ENCODE measurements at regions not wholly inside any gene's neighbourhood (a gene's known extent, or its start where the extent isn't known, plus 50 kb on each side); places are given as distances from the start of the nearest gene placed in this dataset.

DNA sequence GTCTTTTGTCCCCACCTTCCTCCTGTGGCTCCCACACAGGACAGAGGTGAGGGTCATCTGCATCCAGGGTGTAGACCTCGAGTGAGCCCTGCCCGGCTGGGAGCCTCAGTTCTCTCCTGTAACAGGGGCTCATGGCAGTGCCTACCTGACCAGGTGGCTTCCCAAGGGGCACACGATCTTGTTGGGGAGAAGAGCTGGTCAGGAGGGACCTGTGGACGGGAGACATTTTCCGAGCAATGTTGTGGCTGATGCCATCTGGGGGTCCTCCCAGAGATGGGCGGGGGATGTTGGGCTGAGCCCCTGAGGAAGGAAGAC is 51.9 kb downstream of the CEBPB start:
- in situ Hi-C loops (cut with MboI; ENCODE audit: low sequenced_read_pairs): no loop called here

DNA sequence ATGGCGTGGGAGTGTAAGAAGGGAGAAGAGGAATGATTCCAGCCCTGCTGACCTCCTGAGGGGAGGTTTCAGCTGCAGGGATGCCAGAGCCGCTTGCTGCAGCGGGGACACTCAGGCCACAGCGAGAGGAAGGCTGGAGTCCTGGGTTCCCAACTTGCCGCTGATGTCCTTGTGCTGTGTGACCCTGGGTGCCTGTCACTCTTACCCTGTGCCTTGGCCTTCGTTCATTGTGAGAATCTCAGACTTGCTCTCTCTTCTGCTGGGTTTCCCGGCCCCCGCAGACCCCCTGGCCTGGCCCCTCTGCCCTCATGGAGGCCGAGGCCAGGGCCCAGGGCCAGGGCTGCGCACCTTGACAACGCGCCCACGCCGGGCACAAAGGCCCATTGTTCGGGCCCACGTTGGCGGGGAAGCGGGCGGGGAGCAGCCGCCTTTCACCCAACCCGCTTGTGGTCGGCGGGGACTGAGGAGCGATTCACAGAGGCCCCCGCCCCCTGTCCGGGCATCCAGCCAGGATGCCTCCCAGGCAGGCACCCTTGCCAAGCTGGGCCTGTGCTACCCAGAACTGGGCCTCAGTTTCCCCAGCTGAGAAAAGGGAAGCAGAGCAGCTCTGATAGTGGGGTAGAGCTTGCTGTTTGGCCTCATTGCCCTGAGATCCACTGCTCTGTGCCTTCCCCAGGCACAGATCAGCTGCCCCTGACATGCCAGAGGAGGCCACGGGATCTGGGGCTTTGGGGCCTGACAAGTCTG is 52.4 kb downstream of the CEBPB start:
- in situ Hi-C loops (cut with MboI; ENCODE audit: low sequenced_read_pairs): no loop called here

GRCh38 chr20:50243610-50244351 is 53.2 kb downstream of the CEBPB start:
- in situ Hi-C loops (cut with MboI; ENCODE audit: low sequenced_read_pairs): no loop called here

GRCh38 chr20:50244352-50245149 is 53.9 kb downstream of the CEBPB start:
- in situ Hi-C loops (cut with MboI; ENCODE audit: low sequenced_read_pairs): no loop called here

- in situ Hi-C loops (cut with MboI; ENCODE audit: low sequenced_read_pairs): no loop called here
Measured at GRCh38 chr20:50245498-50246366, 55.1 kb downstream of the CEBPB start.

DNA sequence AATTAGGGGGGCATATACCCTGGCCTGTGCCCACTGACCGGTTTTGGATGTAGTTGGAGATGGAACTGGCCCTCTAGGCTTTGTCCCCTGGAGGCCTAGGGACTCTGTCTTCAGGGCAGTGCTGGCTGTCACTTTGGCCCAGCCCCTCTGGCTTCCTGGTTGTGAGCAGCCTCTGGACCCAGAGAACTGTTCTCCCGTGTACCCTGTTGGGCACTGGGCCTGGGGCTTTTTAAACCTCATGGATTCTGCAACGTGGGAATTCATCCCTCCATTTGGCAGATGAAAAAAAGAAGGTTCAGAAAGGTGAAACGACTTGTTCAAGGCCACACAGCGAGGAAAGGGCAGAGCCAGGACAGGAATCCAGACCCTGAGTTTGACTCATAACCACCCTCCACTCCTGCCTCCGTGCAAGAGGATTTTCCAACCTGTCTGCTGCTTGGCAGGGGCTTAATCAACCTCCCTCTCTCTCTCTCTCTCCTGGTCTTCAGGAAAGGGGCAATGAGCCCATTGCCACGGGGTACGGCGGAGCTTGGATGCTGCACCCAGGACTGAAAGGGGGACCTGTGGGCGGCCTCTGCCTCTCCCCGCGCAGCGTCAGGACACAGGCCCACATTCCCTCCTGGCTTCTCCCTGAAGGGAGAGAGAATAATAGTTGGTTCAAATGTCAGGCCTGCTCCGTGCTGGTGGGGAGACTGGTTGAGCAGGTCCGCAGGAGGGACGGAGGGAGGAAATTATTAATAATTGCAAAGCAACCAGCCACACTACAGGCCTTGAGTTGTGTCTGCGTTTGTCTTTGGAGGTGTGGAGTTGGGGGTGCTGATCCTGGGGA is 56.0 kb downstream of the CEBPB start:
- in situ Hi-C loops (cut with MboI; ENCODE audit: low sequenced_read_pairs): no loop called here

DNA sequence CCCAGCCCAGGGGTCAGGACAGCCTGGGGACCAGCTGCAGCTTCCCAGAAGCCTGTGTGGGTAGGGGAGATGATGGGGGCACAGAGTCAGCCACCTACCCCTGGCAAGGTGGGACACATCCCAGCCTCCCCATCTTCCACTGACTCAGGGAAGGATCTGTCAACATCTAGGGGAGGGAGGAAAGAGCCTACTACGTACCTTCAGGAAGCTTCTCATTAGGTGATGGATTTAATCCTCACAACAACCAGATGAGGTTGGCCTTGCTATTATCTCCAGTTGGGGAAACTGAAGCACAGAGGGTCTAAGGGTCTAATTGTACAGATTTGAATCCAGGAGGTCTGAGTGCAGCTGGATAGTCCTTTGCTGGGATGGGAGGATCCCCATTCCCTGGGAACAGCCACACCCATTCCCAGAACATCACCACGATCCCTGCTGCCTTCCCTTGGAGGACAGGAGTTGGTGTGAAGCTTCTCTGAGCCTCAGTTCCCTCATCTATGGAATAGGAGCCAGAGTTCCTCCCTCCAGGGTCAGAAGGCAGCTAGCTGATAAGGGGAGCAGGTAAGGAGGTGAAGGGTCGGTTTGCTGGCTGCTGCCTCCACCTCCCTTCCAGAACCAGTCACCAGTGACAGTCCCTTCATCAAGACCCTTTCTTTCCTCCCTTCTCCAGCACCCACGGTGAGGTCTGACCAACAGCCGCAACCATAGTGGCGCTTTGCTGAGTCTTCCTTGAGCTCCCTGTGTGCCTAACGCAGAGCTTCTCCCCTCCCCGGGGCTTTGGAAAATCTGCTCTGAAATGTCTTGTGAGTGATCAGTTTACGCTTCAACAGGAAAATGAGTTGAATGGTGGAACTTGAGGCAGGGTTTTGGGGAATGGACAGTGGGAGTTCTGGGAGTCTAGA is 56.8 kb downstream of the CEBPB start:
- in situ Hi-C loops (cut with MboI; ENCODE audit: low sequenced_read_pairs): no loop called here

- in situ Hi-C loops (cut with MboI; ENCODE audit: low sequenced_read_pairs): no loop called here
Measured at GRCh38 chr20:50248104-50248641, 57.5 kb downstream of the CEBPB start.

- in situ Hi-C loops (cut with MboI; ENCODE audit: low sequenced_read_pairs): no loop called here
Measured at GRCh38 chr20:50249447-50250388, 59.1 kb downstream of the CEBPB start.

DNA sequence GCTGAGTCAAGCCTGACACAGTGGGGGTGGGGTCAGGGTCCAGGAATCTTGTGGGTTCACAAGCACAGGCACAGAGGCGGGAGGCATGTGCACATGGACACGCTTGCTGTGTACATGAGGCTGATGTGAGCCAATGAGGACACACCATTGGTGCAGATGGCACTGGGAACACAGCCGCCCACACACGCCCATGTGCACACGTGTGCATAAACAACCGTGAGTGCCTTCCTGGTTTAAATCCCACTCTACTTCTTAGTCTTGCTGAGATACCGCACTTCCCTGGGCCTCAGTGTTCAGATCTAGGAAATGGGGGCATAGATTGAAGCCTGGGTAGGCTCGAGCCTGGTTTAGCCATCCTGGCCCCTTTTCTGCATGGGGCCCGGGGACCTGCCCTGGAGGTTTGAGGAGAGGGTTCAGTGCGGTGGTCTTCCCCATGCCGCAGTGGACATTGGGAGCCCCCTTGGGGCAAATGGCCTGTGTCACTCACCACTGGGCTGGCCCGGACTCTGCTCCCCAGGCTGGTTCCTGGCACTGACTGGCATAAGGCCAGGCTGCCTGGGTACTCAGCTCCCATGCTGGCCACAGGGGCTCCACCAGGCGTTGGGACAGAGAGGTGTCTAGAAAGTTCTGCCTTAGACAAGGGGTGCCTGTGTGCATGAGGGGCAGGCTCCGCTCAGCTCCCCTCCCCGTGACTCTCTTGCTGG is 60.2 kb downstream of the CEBPB start:
- in situ Hi-C loops (cut with MboI; ENCODE audit: low sequenced_read_pairs): no loop called here

DNA sequence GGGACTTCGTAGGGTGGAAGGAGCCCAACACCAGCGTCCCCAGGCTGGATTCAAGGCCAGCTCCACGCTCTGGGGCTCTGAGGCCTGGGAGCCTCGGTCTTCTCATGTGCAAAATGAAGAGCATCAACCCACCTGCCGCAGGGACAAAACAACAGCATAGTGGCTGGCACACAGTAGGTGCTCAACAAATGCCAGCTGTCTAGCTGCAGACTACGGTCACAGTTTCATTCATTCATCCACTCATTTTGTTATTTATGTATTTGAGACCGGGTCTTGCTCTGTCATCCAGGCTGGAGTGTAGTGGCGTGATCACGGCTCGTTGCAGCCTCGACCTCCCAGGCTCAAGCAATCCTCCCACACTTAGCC is 60.7 kb downstream of the CEBPB start:
- in situ Hi-C loops (cut with MboI; ENCODE audit: low sequenced_read_pairs): no loop called here

GRCh38 chr20:50251992-50252511 is 61.4 kb downstream of the CEBPB start:
- in situ Hi-C loops (cut with MboI; ENCODE audit: low sequenced_read_pairs): no loop called here

DNA sequence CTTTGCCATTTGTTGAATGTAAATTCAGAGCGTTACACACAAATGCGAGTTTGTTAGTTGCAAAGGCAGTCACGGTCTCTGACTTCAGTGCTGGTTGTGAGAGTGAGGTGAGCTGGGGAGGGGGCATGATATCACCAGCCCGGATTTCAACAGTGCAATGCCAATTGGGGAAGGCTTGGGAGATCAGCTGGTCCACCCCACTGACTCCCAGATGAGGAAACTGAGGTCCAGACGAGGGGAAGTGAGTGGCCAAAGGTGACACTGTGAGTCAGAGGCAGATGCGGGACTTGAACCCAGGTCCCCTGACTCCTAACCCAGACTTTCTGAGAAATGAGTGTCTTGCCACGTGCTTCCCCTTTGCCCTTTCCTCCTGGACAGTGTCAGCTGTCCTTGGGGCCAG is 62.1 kb downstream of the CEBPB start:
- in situ Hi-C loops (cut with MboI; ENCODE audit: low sequenced_read_pairs): no loop called here

GRCh38 chr20:50253101-50253500 is 62.5 kb downstream of the CEBPB start:
- in situ Hi-C loops (cut with MboI; ENCODE audit: low sequenced_read_pairs): no loop called here

DNA sequence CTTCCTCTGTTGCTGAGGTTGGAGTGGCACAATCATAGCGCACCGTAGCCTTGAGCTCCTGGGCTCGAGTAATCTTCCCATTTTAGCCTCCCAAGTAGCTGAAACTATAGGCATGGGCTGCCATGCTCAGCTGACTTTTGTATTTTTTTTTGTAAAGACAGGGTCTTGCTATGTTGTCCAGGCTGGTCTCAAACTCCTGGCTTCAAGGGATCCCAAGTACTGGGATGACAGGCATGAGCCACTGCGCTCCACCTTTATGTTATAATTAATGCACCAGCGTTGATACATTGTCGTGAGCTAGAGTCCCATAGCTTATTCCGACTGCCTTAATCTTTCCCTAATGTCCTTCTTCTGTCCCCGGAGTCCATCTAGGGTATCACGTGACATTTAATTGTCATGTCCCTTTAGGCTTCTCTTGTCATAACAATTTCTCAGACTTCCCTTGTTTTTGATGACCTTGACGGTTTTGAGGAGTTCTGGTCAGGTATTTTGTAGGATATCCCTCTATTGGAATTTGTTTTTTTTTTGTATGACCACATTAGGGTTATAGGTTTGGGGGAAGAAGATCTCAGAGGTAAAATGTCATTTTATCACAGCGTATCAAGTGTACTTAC is 63.9 kb downstream of the CEBPB start:
- in situ Hi-C loops (cut with MboI; ENCODE audit: low sequenced_read_pairs): no loop called here

DNA sequence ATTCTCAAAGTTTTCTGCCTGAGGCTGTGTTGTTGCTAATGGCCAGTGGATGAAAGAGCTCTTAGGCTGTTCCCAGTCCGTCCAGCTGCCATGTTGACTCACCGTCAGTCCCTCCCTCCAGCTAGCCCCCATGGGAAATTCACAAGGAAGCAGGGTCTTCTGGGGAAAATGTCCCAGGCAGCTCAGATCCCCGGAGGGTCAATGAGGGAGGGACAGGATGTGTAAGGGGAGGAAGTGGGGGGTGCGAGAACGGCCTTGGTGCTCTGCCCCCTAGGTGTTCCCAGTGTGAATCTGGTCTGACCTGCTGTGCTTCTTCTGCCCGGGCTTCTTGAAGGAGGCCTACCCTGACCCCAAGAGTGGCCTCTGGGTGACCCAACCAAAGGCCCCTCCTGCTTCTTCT is 65.9 kb downstream of the CEBPB start:
- in situ Hi-C loops (cut with MboI; ENCODE audit: low sequenced_read_pairs): no loop called here
